ENCODE measurements at regions not wholly inside any gene's neighbourhood (a gene's known extent, or its start where the extent isn't known, plus 50 kb on each side); places are given as distances from the start of the nearest gene placed in this dataset.

DNA sequence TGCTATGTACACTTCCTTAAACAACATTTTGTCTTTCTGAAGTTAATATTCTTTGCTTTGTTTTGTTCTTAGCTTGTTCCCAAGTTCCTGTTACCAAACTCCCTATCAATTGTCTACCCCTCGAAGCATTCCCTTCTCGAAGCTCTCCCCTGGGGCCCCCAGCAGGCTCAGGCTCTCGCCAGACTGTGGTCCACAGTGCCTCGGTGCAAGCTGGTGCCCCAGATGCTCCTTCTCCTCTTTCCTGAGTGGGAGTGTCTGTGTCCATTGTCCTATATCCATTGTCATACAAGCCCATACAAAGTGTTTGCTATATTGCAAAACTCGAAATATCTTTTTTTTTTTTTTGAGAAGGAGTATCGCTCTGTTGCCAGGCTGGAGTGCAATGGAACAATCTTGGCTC lies 51.7 kb upstream of the RTL6 start:
- no peak for DNase-seq

DNA sequence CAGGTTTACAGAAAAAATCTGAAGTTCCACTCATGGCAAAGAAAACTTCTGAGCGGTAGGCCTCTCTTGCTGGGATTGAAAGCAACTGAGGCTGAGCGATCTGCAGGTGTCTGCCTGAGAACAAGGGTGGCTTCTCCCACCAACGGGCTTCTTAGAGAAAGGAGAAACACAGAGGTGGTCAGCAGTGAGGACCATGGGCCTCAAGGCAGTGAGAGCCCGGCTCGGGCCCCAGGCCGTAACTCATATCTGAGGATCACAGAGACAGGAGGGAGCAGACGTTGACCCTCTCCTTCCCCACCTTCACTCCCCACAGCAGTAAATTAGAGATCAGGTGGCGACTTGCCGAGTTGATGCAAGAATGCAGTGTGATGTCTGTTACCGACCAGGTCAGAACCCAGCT lies 50.9 kb upstream of the RTL6 start:
- no peak for DNase-seq
